Activated T-helper 2 cell treated with anti-CD3 and anti-CD28 coated beads, Interferon-gamma antibody, Interleukin-2, Interleukin-4, amounts not matched to agents 10 μg/mL and 5 μg/mL and 100 μg/mL, durations not matched to agents 14 hours and 24 hours and 36 hours (primary cell): ENCODE measurements at regions not wholly inside any gene's neighbourhood (a gene's known extent, or its start where the extent isn't known, plus 50 kb on each side); places are given as distances from the start of the nearest gene placed in this dataset.

Experiments
- DNase-seq: peaks from one replicate; pipeline ENCODE4 v3.0.0; 2021; ENCODE audit warnings: low spot score
- H3K27ac Mint-ChIP-seq: one replicate; pipeline ENCODE4 v1.8.0; 2021; ENCODE audit warnings: mixed read lengths
- H3K27me3 Mint-ChIP-seq: one replicate; pipeline ENCODE4 v1.8.0; 2021; ENCODE audit warnings: low read depth, mixed read lengths
- H3K36me3 Mint-ChIP-seq: one replicate; pipeline ENCODE4 v1.8.0; 2021; ENCODE audit warnings: low read depth, mixed read lengths
- H3K4me1 Mint-ChIP-seq: one replicate; pipeline ENCODE4 v1.8.0; 2021; ENCODE audit warnings: low read depth, mixed read lengths
- H3K4me3 Mint-ChIP-seq: one replicate; pipeline ENCODE4 v1.8.0; 2021; ENCODE audit warnings: low read depth, mild to moderate bottlenecking, moderate library complexity, mixed read lengths
- H3K9me3 Mint-ChIP-seq: one replicate; pipeline ENCODE4 v1.8.0; 2021; ENCODE audit warnings: mixed read lengths
- intact Hi-C: fragments of 100-400 bp; cut with micrococcal nuclease; formaldehyde crosslinking; loops from one replicate; pipeline ENCODE4 v1.15.1; 2023

GRCh38 chr10:4678951-4679671 lies 146.9 kb upstream of the AKR1E2 start:
- Mint-ChIP-seq H3K27ac (no peak overlapping the region), H3K27me3 (peaks cover 18% of the 10 kb centered on the region), H3K4me1 (no peaks in the 10 kb centered on the region), H3K4me3 (no peak overlapping the region), H3K9me3 (no peaks in the 10 kb centered on the region), H3K36me3 (no peaks in the 10 kb centered on the region)
- DNase-seq = no peak
- intact Hi-C loops = no loop called here

GRCh38 chr10:4678023-4678950 lies 147.7 kb upstream of the AKR1E2 start:
- peaks cover 18% of the 10 kb centered on the region for H3K27me3 Mint-ChIP-seq
- H3K27ac Mint-ChIP-seq = no peak overlapping the region
- no peak overlapping the region for H3K4me3 Mint-ChIP-seq
- no peaks in the 10 kb centered on the region for H3K9me3 Mint-ChIP-seq
- intact Hi-C loops = no loop called here
- no peaks in the 10 kb centered on the region for H3K4me1 Mint-ChIP-seq
- H3K36me3 Mint-ChIP-seq = no peaks in the 10 kb centered on the region
- no peak for DNase-seq

GRCh38 chr10:4677296-4678021 lies 148.5 kb upstream of the AKR1E2 start:
- peaks cover 18% of the 10 kb centered on the region for H3K27me3 Mint-ChIP-seq
- H3K9me3 Mint-ChIP-seq = no peaks in the 10 kb centered on the region
- no peak overlapping the region for H3K27ac Mint-ChIP-seq
- no peak for DNase-seq
- intact Hi-C loops = no loop called here
- H3K36me3 Mint-ChIP-seq = no peaks in the 10 kb centered on the region
- no peaks in the 10 kb centered on the region for H3K4me1 Mint-ChIP-seq
- no peak overlapping the region for H3K4me3 Mint-ChIP-seq

GRCh38 chr10:4676566-4676965 lies 149.4 kb upstream of the AKR1E2 start:
- Mint-ChIP-seq H3K4me1 (no peaks in the 10 kb centered on the region), H3K27me3 (peaks cover 20% of the 10 kb centered on the region), H3K36me3 (no peaks in the 10 kb centered on the region), H3K9me3 (no peaks in the 10 kb centered on the region), H3K27ac (no peak overlapping the region), H3K4me3 (no peak overlapping the region)
- no peak for DNase-seq
- intact Hi-C loops = no loop called here

- DNase-seq = no peak
- Mint-ChIP-seq H3K36me3 (no peaks in the 10 kb centered on the region), H3K4me3 (no peak overlapping the region), H3K9me3 (no peaks in the 10 kb centered on the region), H3K4me1 (no peaks in the 10 kb centered on the region), H3K27ac (no peak overlapping the region), H3K27me3 (peaks cover 26% of the 10 kb centered on the region)
- intact Hi-C loops = no loop called here
These were observed 150.2 kb upstream of the AKR1E2 start for GRCh38 chr10:4675808-4676207.

GRCh38 chr10:4673279-4674040 lies 152.5 kb upstream of the AKR1E2 start:
- H3K27me3 Mint-ChIP-seq = peaks cover 24% of the 10 kb centered on the region

GRCh38 chr10:4672201-4672600 lies 153.8 kb upstream of the AKR1E2 start:
- intact Hi-C loops = no loop called here
- no peaks in the 10 kb centered on the region for H3K36me3 Mint-ChIP-seq
- peaks cover 22% of the 10 kb centered on the region for H3K27me3 Mint-ChIP-seq

More at GRCh38 chr10:4673279-4674040, 152.5 kb upstream of the AKR1E2 start:
- Mint-ChIP-seq H3K36me3 (no peaks in the 10 kb centered on the region), H3K27ac (no peak overlapping the region), H3K9me3 (no peaks in the 10 kb centered on the region), H3K4me3 (no peak overlapping the region), H3K4me1 (no peaks in the 10 kb centered on the region)
- intact Hi-C loops = no loop called here
- DNase-seq = no peak

GRCh38 chr10:4671451-4672145 lies 154.4 kb upstream of the AKR1E2 start:
- intact Hi-C loops = no loop called here
- Mint-ChIP-seq H3K27ac (no peak overlapping the region), H3K9me3 (no peaks in the 10 kb centered on the region), H3K4me3 (no peak overlapping the region), H3K27me3 (peaks cover 19% of the 10 kb centered on the region), H3K36me3 (no peaks in the 10 kb centered on the region), H3K4me1 (no peaks in the 10 kb centered on the region)
- DNase-seq = no peak

More at GRCh38 chr10:4672201-4672600, 153.8 kb upstream of the AKR1E2 start:
- DNase-seq = no peak
- Mint-ChIP-seq H3K4me1 (no peaks in the 10 kb centered on the region), H3K27ac (no peak overlapping the region), H3K9me3 (no peaks in the 10 kb centered on the region), H3K4me3 (no peak overlapping the region)

- Mint-ChIP-seq H3K27me3 (peaks cover 20% of the 10 kb centered on the region), H3K36me3 (no peaks in the 10 kb centered on the region), H3K4me1 (no peaks in the 10 kb centered on the region), H3K9me3 (no peaks in the 10 kb centered on the region), H3K4me3 (no peak overlapping the region), H3K27ac (no peak overlapping the region)
- DNase-seq = no peak
- intact Hi-C loops = no loop called here
These were observed 155.3 kb upstream of the AKR1E2 start for GRCh38 chr10:4670737-4671136.

- no peak for DNase-seq
- peaks cover 23% of the 10 kb centered on the region for H3K27me3 Mint-ChIP-seq
- H3K4me3 Mint-ChIP-seq = no peak overlapping the region
- no peaks in the 10 kb centered on the region for H3K36me3 Mint-ChIP-seq
- intact Hi-C loops = no loop called here
- H3K9me3 Mint-ChIP-seq = no peaks in the 10 kb centered on the region
- H3K27ac Mint-ChIP-seq = no peak overlapping the region
- H3K4me1 Mint-ChIP-seq = no peaks in the 10 kb centered on the region
These were observed 156.4 kb upstream of the AKR1E2 start for GRCh38 chr10:4669585-4669984.

- intact Hi-C loops = no loop called here
- DNase-seq = no peak
- no peaks in the 10 kb centered on the region for H3K36me3 Mint-ChIP-seq
These were observed 162.6 kb upstream of the AKR1E2 start for GRCh38 chr10:4663162-4663992.

More at GRCh38 chr10:4663162-4663992, 162.6 kb upstream of the AKR1E2 start:
- H3K27ac Mint-ChIP-seq = no peak overlapping the region
- H3K27me3 Mint-ChIP-seq = peaks cover 25% of the 10 kb centered on the region
- H3K4me3 Mint-ChIP-seq = no peak overlapping the region
- H3K4me1 Mint-ChIP-seq = peaks cover 2% of the 10 kb centered on the region
- H3K9me3 Mint-ChIP-seq = no peaks in the 10 kb centered on the region
